Gastroesophageal sphincter (tissue), 4 donors: ENCODE measurements at regions not wholly inside any gene's neighbourhood (a gene's known extent, or its start where the extent isn't known, plus 50 kb on each side); places are given as distances from the start of the nearest gene placed in this dataset.

ENCODE experiments used
- ATAC-seq: fragments of 150-250 bp; one replicate; pipeline ENCODE4 v1.9.1; 2016; ENCODE audit warnings: mild to moderate bottlenecking, moderate library complexity
- H3K27ac ChIP-seq, 4 donors: fragments of 200-600 bp; sonication (generic) in 3 of 4; 1 replicate in 3 of 4; 2 replicates in 1 of 4; pipeline ENCODE4 v1.5.1; 2016 to 2019
- H3K27me3 ChIP-seq: fragments of 200-600 bp; sonication (generic); one replicate; pipeline ENCODE4 v1.5.1; 2019
- H3K36me3 ChIP-seq, 2 donors: fragments of 200-600 bp; sonication (generic); one replicate each; pipeline ENCODE4 v1.5.1; 2019; ENCODE audit warnings: control low read depth in 1 of 2
- H3K4me1 ChIP-seq, 3 donors: fragments of 200-600 bp; sonication (generic); 1 replicate in 2 of 3; 2 replicates in 1 of 3; pipeline ENCODE4 v1.5.1; 2016 to 2019; ENCODE audit warnings: control low read depth in 2 of 3
- H3K4me3 ChIP-seq, 2 donors: fragments of 200-600 bp; sonication (generic); one replicate each; pipeline ENCODE4 v1.5.1; 2019; ENCODE audit warnings: mild to moderate bottlenecking in 1 of 2, moderate library complexity in 1 of 2
- H3K9me3 ChIP-seq, 3 donors: fragments of 200-600 bp; sonication (generic); one replicate each; pipeline ENCODE4 v1.5.1; 2017 to 2019; ENCODE audit warnings: control low read depth in 2 of 3
- EP300 ChIP-seq: sonication (generic); formaldehyde crosslinking; IDR thresholded peaks from one replicate; pipeline ENCODE4 v1.6.1; 2017; ENCODE audit warnings: antibody characterized with exemption, mild to moderate bottlenecking
- POLR2A ChIP-seq, 2 donors: fragments of 450-650 bp; IDR thresholded peaks; one replicate each; pipeline ENCODE4 v1.6.1; 2017; ENCODE audit warnings: antibody characterized with exemption in 2 of 2, mild to moderate bottlenecking in 2 of 2, moderate library complexity in 1 of 2
- POLR2AphosphoS5 ChIP-seq: sonication (generic); formaldehyde crosslinking; IDR thresholded peaks from one replicate; pipeline ENCODE4 v1.6.1; 2017; ENCODE audit warnings: antibody characterized with exemption
- WGBS, 2 donors: methylation state at CpG; one replicate each; pipeline ENCODE4 v1.1.5; 2018; ENCODE audit warnings: low coverage in 1 of 2; 5-methylcytosine and 5-hydroxymethylcytosine counted together
- TF ChIP-seq, protein P1 (sequence below), 4 experiments: fragments of 200-600 bp in 2 of 4; fragments of 450-650 bp in 2 of 4; sonication (generic) in 1 of 4; IDR thresholded peaks; one replicate each; pipeline ENCODE4 v1.5.1; 2017 to 2019; ENCODE audit warnings: antibody characterized with exemption in 4 of 4, mild to moderate bottlenecking in 2 of 4, moderate library complexity in 2 of 4

- Histone ChIP-seq H3K9me3 (no peaks in the 10 kb centered on the region), H3K27ac (no peak overlapping the region), H3K27me3 (no peaks in the 10 kb centered on the region), H3K36me3 (no peaks in the 10 kb centered on the region), H3K4me3 (no peak overlapping the region), H3K4me1 (no peaks in the 10 kb centered on the region)
- TF ChIP-seq, protein P1, sequence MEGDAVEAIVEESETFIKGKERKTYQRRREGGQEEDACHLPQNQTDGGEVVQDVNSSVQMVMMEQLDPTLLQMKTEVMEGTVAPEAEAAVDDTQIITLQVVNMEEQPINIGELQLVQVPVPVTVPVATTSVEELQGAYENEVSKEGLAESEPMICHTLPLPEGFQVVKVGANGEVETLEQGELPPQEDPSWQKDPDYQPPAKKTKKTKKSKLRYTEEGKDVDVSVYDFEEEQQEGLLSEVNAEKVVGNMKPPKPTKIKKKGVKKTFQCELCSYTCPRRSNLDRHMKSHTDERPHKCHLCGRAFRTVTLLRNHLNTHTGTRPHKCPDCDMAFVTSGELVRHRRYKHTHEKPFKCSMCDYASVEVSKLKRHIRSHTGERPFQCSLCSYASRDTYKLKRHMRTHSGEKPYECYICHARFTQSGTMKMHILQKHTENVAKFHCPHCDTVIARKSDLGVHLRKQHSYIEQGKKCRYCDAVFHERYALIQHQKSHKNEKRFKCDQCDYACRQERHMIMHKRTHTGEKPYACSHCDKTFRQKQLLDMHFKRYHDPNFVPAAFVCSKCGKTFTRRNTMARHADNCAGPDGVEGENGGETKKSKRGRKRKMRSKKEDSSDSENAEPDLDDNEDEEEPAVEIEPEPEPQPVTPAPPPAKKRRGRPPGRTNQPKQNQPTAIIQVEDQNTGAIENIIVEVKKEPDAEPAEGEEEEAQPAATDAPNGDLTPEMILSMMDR (IDR thresholded peaks at IDR 0.05): no peak
- TF ChIP-seq POLR2A (IDR thresholded peaks at IDR 0.05) (no peak), POLR2AphosphoS5 (no peak), EP300 (no peak)
- no peak for ATAC-seq
Observed at GRCh38 chr12:76223869-76224268, 124.3 kb downstream of the BBS10 start.

DNA sequence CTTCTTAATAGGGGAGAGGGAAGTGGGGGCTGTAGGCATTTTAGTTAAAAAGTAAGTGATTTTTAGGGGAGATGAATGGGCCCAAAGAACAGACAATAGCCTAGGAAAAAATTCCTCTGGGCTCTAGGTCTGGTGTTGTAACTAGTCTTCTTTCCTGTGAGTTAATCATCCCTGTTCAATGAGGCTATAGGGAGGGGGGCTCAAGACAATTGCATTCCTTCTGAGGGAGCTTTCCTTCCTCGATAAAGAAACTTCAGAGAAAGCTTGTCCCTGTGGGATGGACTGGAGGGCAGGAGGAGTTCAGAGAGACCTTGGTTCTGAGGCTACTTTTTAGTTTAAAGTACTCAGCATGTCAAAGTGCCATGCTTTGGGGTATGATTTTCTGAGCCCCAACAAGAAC is 127.2 kb downstream of the BBS10 start:
- WGBS, 2 donors: 50 to 60% methylated on average over 1 of the region's 1 CpG
- no peak overlapping the region for H3K4me3 ChIP-seq
- H3K9me3 ChIP-seq: no peaks in the 10 kb centered on the region
- TF ChIP-seq, protein P1 (IDR thresholded peaks at IDR 0.05): no peak
- TF ChIP-seq EP300 (no peak), POLR2AphosphoS5 (no peak), POLR2A (IDR thresholded peaks at IDR 0.05) (no peak)
- no peaks in the 10 kb centered on the region for H3K36me3 ChIP-seq
- no peak overlapping the region for H3K27ac ChIP-seq
- no peaks in the 10 kb centered on the region for H3K27me3 ChIP-seq
- no peaks in the 10 kb centered on the region for H3K4me1 ChIP-seq
- ATAC-seq: no peak

GRCh38 chr12:76219806-76220205 is 128.4 kb downstream of the BBS10 start:
- Histone ChIP-seq H3K27me3 (no peaks in the 10 kb centered on the region), H3K4me3 (no peak overlapping the region), H3K36me3 (no peaks in the 10 kb centered on the region), H3K9me3 (no peaks in the 10 kb centered on the region), H3K4me1 (no peaks in the 10 kb centered on the region), H3K27ac (no peak overlapping the region)
- 87 to 88% methylated on average over 1 of the region's 1 CpG for WGBS, 2 donors
- TF ChIP-seq POLR2A (IDR thresholded peaks at IDR 0.05): no peak
- TF ChIP-seq, protein P1 (IDR thresholded peaks at IDR 0.05): no peak
- TF ChIP-seq POLR2AphosphoS5: no peak
- no peak for TF ChIP-seq EP300
- ATAC-seq: no peak

DNA sequence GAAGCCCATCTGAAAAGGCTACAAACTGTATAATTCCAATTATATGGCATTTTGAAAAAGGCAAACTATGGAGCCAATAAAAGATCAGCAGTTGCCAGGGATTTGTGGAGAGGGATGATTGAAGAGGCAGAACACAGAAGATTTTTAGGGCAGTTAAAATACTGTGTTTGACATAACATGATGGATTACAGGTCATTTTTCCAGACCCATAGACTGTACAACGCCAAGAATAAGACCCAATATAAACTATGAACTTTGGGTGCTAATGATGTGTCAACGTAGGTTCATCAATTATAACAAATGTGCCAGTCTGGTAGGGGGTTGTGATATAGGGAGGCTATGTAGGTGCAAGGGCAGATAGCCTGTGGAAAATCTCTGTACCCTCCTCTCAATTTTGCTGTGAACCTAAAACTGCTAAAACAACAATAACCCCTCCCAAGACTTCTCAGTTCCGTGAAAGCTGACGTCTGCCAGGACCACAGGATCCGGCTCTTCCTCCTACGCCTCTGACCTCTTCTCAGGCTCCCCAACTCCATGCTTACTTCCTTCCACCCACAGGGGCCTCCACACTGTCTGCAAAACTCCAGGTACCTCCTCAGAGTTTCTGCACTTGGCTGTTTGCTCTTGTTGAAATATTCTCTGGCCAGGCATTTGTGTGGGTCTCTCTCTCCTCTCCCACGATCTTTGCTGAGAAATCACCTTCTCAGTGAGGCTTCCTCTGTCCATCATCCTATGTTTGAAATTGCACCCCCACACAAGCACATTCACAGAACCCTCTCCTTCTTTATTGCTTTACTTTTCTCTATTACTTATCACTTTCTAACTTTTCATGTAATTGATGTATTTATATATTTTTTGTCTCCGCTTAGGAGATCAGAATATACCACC is 131.4 kb downstream of the BBS10 start:
- Histone ChIP-seq H3K27ac (no peak overlapping the region), H3K9me3 (no peaks in the 10 kb centered on the region), H3K4me3 (no peak overlapping the region), H3K4me1 (no peaks in the 10 kb centered on the region), H3K36me3 (no peaks in the 10 kb centered on the region), H3K27me3 (no peaks in the 10 kb centered on the region)
- WGBS, 2 donors: 11 to 31% methylated on average over 7 to 8 of the region's 8 CpGs
- no peak for ATAC-seq
- no peak for TF ChIP-seq POLR2AphosphoS5
- no peak for TF ChIP-seq EP300
- no peak for TF ChIP-seq POLR2A (IDR thresholded peaks at IDR 0.05)
- TF ChIP-seq, protein P1 (IDR thresholded peaks at IDR 0.05): no peak

- Histone ChIP-seq H3K9me3 (peaks cover 0 to 11% (median 0%) of the 10 kb centered on the region in 3 donors), H3K36me3 (no peaks in the 10 kb centered on the region), H3K27ac (no peak overlapping the region), H3K4me3 (no peak overlapping the region), H3K4me1 (no peaks in the 10 kb centered on the region), H3K27me3 (no peaks in the 10 kb centered on the region)
- no peak for TF ChIP-seq EP300
- TF ChIP-seq POLR2AphosphoS5: no peak
- no peak for TF ChIP-seq POLR2A (IDR thresholded peaks at IDR 0.05)
- TF ChIP-seq, protein P1 (IDR thresholded peaks at IDR 0.05): no peak
- no peak for ATAC-seq
Observed at GRCh38 chr12:76208129-76208528, 123.6 kb upstream of the NAP1L1 start.
